ENCODE measurements at regions not wholly inside any gene's neighbourhood (a gene's known extent, or its start where the extent isn't known, plus 50 kb on each side); places are given as distances from the start of the nearest gene placed in this dataset.

DNA sequence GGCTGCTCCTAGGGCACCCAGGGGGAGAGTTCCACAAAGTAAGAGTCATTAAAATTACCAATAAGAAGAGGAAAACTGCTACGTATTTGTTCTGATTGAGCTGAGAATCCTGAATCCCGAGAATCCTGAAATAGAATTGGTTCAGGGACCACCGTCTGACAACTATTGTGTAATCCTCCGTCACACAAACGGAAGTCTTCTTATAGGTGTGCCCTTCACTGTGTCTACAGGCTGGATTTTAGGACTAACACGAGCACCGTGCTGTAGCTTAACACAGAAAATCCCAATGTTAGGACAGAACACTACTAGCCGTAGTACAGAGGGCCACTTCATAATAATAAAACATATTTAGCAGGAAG lies 50.6 kb upstream of the RNF182 start:
- H3K4me1 ChIP-seq (ENCODE audit: control insufficient read depth, insufficient read depth, low read length) = no peaks in the 10 kb centered on the region
- 0 out of 2 replicates have a peak overlapping the region, but pooled peaks have one; percentile 48 for H3K27ac ChIP-seq (ENCODE audit: low read length)
- CTCF ChIA-PET = interaction anchor here (1.0 to 1.5 kb wide), 2 partner anchors 34 to 192 kb away, joined by 3 read pairs; no protein-coding TSS in a partner anchor
- intact Hi-C loops (cut with micrococcal nuclease; ENCODE audit: unreplicated experiment) (no loop called here), in situ Hi-C loops (cut with HindIII; ENCODE audit: low pct_unique_long_range_greater_than_20kb, low sequenced_read_pairs) (no loop called here)
- no TSS peak for BruUV-seq (replicated peaks)
- TF ChIP-seq TCF7L2 (IDR thresholded peaks at IDR 0.05; ENCODE audit: low read depth, low read length) (no peak), POLR2AphosphoS5 (IDR thresholded peaks at IDR 0.05; ENCODE audit: low read depth, low read length) (no peak), CTCF (IDR thresholded peaks at IDR 0.05) (no peak), REST (IDR thresholded peaks at IDR 0.05; ENCODE audit: insufficient read depth in 1 of 2, low read depth in 2 of 2, low read length in 1 of 2) (no peak), SIN3A (IDR thresholded peaks at IDR 0.05; ENCODE audit: borderline replicate concordance, insufficient read depth, low read depth, low read length) (no peak)
- no peak for ATAC-seq
- peak overlapping the region; percentile 50 to 72 for H3K4me3 ChIP-seq (ENCODE audit: low read depth in 2 of 2, low read length in 2 of 2)
- no peak for DNase-seq (ENCODE audit: low read depth, low spot score)
- POLR2A ChIA-PET = interaction anchor here (0.6 kb wide), 1 partner anchor 193 kb away, joined by 4 read pairs; no protein-coding TSS in a partner anchor
- H3K36me3 ChIP-seq (ENCODE audit: control insufficient read depth, insufficient read depth, low read length) = no peaks in the 10 kb centered on the region
- no peaks in the 10 kb centered on the region for H3K27me3 ChIP-seq (ENCODE audit: control insufficient read depth, insufficient read depth, low read length)
- no peaks in the 10 kb centered on the region for H3K9me3 ChIP-seq (ENCODE audit: control insufficient read depth, insufficient read depth, low read depth, low read length)

GRCh38 chr6:13873288-13874190 lies 51.2 kb upstream of the RNF182 start:
- Histone ChIP-seq H3K27ac (ENCODE audit: low read length) (peak overlapping the region; percentile 51; the same call in 1 of the 2 replicates), H3K4me3 (ENCODE audit: low read depth in 2 of 2, low read length in 2 of 2) (peak overlapping the region; percentile 50 to 72), H3K36me3 (ENCODE audit: control insufficient read depth, insufficient read depth, low read length) (no peaks in the 10 kb centered on the region), H3K9me3 (ENCODE audit: control insufficient read depth, insufficient read depth, low read depth, low read length) (no peaks in the 10 kb centered on the region), H3K4me1 (ENCODE audit: control insufficient read depth, insufficient read depth, low read length) (no peaks in the 10 kb centered on the region), H3K27me3 (ENCODE audit: control insufficient read depth, insufficient read depth, low read length) (no peaks in the 10 kb centered on the region)
- in situ Hi-C loops (cut with HindIII; ENCODE audit: low pct_unique_long_range_greater_than_20kb, low sequenced_read_pairs) = no loop called here
- TF ChIP-seq TCF7L2 (IDR thresholded peaks at IDR 0.05; ENCODE audit: low read depth, low read length) = no peak
- TF ChIP-seq SIN3A (IDR thresholded peaks at IDR 0.05; ENCODE audit: borderline replicate concordance, insufficient read depth, low read depth, low read length) = no peak
- TF ChIP-seq POLR2AphosphoS5 (IDR thresholded peaks at IDR 0.05; ENCODE audit: low read depth, low read length) = no peak
- no peak; a peak in 1 of 4 replicates for TF ChIP-seq REST (IDR thresholded peaks at IDR 0.05; ENCODE audit: insufficient read depth in 1 of 2, low read depth in 2 of 2, low read length in 1 of 2)
- TF ChIP-seq CTCF (IDR thresholded peaks at IDR 0.05) = peak; percentile 97
- intact Hi-C loops (cut with micrococcal nuclease; ENCODE audit: unreplicated experiment) = no loop called here
- BruUV-seq (replicated peaks) = no TSS peak
- CTCF ChIA-PET = interaction anchor here (1.0 to 1.5 kb wide), 2 partner anchors 35 to 193 kb away, joined by 3 read pairs; no protein-coding TSS in a partner anchor
- POLR2A ChIA-PET = no interaction called here
- DNase-seq (ENCODE audit: low read depth, low spot score) = no peak
- ATAC-seq = peak; percentile 96
